NB4 (cell line): ENCODE measurements at regions not wholly inside any gene's neighbourhood (a gene's known extent, or its start where the extent isn't known, plus 50 kb on each side); places are given as distances from the start of the nearest gene placed in this dataset.

Source experiments
- POLR2A ChIP-seq: IDR thresholded peaks from 2 replicates; pipeline ENCODE4 v1.6.1; 2011; ENCODE audit warnings: mild to moderate bottlenecking; ENCODE audit not compliant: insufficient read length; ENCODE audit errors: extremely low read depth
- TF ChIP-seq, protein P1 (sequence below): IDR thresholded peaks from one replicate; pipeline ENCODE4 v1.5.1; 2012; ENCODE audit warnings: low read depth, low read length
- TF ChIP-seq, protein P2 (sequence below): IDR thresholded peaks from 2 replicates; pipeline ENCODE4 v1.6.1; 2011; ENCODE audit warnings: low read depth, low read length

DNA sequence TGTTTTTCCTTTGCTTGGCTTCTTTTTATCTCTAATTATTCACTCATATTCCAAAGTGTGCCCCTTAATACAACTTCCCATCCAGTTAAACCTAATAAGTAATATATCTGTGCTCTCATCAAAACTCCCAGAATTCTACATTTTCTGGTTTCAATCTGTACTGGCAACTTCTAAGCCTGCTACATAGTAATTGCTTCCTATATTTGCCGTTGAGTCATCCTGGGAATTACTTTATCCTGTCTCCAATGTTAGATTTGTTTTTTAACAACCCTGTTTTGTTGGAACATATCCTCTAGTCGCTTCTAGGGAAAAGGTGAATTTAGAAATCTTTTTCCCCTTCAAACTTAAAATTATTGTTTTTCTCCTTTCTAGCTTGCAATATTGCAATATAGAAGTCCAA lies 620.5 kb upstream of the PKN2 start:
- TF ChIP-seq, protein P1, sequence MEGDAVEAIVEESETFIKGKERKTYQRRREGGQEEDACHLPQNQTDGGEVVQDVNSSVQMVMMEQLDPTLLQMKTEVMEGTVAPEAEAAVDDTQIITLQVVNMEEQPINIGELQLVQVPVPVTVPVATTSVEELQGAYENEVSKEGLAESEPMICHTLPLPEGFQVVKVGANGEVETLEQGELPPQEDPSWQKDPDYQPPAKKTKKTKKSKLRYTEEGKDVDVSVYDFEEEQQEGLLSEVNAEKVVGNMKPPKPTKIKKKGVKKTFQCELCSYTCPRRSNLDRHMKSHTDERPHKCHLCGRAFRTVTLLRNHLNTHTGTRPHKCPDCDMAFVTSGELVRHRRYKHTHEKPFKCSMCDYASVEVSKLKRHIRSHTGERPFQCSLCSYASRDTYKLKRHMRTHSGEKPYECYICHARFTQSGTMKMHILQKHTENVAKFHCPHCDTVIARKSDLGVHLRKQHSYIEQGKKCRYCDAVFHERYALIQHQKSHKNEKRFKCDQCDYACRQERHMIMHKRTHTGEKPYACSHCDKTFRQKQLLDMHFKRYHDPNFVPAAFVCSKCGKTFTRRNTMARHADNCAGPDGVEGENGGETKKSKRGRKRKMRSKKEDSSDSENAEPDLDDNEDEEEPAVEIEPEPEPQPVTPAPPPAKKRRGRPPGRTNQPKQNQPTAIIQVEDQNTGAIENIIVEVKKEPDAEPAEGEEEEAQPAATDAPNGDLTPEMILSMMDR, result no peak
- TF ChIP-seq POLR2A, result no peak
- TF ChIP-seq, protein P2, sequence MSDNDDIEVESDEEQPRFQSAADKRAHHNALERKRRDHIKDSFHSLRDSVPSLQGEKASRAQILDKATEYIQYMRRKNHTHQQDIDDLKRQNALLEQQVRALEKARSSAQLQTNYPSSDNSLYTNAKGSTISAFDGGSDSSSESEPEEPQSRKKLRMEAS, result no peak
